ENCODE measurements at regions not wholly inside any gene's neighbourhood (a gene's known extent, or its start where the extent isn't known, plus 50 kb on each side); places are given as distances from the start of the nearest gene placed in this dataset.

- no peak for TF ChIP-seq EZH2phosphoT487 (IDR thresholded peaks at IDR 0.05; ENCODE audit: low read depth, severe bottlenecking, unreplicated experiment)
- no peak for TF ChIP-seq EZH2 (IDR thresholded peaks at IDR 0.05; ENCODE audit: borderline replicate concordance)
- no peak for TF ChIP-seq CTCF (IDR thresholded peaks at IDR 0.05; ENCODE audit: poor library complexity)
Measured at GRCh38 chr9:89685698-89686097, 80.9 kb downstream of the GADD45G start.

Measured in hepatocyte (in vitro differentiated cells).